ENCODE measurements at regions not wholly inside any gene's neighbourhood (a gene's known extent, or its start where the extent isn't known, plus 50 kb on each side); places are given as distances from the start of the nearest gene placed in this dataset.

DNA sequence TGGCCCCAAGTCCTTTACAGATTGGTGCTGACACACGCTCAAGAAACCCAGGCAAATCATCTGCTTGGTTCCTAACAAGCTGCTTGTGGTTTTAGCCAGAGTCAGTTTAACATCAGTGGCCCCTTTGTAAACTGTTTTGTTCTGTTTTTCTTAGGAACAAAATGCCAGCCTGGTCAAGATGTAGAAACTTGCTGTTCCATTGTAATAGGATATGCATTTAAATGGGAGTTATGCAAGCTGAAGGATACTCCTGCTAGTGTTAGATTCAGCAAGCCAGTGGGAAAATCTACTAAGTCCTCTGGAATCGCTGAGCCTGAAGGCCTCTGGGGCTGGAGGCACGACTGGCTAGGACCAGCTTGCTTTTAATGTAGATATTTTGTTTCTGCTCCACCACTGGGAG is 391.1 kb downstream of the TLE4 start:
- DNase-seq: no peak

DNA sequence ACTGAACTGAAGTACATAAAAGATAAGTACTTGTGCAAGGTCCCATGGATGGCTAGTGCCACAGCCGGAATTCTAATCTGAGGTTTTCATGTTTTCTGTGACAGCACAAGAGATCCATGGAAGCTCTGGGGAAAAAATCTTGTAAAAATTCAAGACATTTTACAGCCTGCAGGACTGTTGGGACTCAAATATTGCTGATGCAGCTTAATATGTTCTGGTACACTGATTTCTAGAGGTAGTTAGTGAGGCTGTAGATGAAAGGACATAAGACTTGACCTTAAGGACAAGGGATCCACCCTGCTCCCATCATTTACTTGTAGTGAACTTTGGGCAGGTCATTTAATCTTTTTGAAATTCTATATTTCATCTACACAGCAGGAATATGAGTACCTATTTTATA is 390.4 kb downstream of the TLE4 start:
- DNase-seq: no peak

DNA sequence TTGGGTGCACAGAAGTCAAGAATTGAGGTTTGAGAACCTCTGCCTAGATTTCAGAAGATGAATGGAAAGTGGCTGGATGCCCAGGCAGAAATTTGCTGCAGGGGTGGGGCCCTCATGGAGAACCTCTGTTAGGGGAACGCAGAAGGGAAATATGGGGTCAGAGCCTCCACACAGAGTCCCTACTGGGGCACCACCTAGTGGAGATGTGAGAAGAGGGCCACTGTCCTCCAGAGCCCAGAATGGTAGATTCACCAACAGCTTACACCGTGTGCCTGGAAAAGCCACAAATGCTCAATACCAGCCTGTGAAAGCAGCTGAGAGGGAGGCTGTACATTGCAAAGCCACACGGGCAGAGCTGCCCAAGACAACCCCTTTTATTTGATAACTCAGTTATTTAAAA is 383.5 kb downstream of the TLE4 start:
- peak; percentile 20 for DNase-seq

DNA sequence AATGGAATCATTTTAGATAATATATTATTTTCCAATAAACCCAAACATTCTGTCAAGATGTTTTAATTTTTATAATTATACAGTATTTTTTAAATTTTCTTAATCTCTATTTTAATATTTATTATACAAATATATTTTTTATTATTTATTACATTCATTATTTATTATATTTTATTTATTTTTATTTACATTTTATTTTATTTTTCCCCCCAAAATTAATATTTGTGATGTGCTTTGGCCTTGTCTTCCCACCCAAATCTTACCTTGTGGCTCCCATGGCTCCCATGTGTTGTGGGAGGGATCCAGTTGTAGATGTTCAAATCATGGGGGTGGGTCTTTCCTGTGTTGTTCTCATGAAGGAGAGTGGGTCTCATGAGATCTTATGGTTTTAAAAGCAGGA is 382.1 kb downstream of the TLE4 start:
- DNase-seq: no peak

DNA sequence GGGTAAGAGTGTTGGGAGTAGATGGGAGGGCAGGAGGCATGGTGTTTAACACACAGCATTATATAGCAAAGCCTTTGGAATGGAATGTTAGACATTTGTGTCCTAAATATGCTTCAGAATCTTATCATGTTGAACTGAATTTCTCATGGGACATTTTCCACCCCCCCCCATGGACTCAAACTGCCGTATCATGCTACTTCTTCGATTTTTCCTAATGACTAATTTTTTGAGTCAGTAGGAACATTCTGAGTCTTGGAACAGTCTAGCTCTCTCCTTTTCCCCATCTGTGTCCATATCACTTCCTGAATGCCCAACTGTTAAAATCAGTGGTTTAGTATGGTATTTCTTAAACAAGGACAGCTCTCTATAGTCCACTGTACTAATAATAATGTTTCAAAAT is 380.6 kb downstream of the TLE4 start:
- DNase-seq: no peak

DNA sequence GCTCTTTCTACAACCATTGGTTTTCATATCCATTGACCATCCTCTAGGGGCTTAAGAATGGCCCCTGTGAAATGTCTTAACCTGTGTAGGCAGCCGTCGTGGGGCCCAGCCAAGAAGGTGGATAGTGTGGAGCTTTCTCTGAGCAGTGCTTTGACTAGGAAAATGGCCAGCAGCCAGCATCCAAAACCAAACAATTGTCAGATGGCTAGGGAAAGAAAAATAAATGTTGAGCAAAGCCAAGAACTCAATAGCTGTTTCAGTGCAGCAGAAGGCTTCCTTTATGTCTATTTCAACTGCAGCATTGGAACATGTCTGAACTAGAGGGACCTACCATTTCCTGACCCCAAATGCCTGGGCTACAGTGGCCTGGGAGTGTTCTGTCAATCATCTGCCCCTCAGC is 374.9 kb downstream of the TLE4 start:
- DNase-seq: no peak

DNA sequence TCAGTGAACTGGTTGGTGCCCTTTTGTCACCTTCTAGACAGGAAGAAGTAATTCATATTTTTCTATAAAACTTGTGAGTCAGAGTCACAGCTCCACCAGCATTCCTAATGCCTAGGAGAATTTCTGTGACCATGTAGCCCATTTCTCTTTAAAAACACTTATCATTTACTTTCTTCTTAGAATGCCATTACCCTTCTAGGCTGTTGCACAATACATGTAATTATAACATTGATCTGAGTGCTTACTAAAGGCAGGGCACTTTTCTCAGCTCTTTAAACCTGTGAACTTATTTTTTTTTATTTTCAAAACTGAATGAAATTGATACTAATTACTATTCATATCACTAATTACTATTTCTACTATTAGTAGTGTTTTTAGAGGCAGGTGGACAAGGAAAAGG is 373.7 kb downstream of the TLE4 start:
- no peak for DNase-seq

DNA sequence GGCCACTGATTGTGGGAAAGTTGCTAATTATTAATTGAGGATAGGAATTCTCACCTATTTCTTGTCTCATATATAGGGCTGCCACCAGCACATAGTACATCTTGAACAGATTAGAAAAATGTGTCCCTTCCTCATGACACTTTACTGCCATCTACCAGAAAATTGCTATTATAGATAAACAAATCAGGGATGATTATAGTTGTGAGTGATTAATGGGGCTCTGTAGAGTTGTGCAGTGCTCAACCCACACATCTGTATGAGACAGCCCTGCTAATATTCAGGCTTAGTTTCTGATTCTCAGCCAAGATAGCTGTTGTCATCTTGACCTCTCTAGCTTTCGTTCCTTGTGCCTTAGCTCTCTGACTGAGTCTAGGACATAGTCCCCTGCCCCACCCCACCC is 373.3 kb downstream of the TLE4 start:
- DNase-seq: no peak

DNA sequence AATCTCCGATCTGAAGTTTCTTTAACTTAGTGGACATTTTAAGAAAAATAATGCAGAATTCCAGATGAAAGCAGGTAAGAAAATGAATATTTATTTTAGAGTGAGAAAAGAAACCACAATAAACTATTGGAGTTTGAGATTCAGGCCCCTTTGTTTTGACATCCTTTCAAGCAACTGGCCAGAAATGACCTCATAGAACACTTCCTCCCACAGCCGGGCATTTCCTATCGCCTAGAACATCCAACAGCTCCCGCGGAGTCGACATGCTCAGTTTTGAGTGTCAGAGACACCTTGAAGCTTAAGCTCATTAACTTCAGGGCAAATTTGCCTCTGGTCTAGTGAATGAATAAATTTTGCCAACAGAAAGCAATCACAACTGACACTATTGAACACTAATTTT is 369.2 kb downstream of the TLE4 start:
- DNase-seq: no peak

DNA sequence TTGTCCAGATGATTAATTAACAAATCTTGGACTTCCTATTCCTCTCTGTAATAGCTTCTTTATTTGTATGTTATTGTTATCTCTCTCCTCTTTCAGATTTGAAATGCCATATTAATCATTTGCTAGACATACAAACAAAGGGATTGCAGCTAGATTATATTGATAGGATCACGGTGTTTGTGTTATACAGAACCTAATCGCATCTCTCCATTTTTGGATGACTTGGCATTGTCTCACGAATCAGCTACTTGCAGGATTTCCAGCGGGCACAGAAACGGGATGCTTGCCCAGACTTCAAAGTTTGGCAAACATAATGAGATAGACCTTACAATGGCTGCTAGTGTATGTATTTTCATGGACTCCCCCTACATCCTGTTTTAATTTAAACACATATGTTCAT is 368.1 kb downstream of the TLE4 start:
- no peak for DNase-seq

DNA sequence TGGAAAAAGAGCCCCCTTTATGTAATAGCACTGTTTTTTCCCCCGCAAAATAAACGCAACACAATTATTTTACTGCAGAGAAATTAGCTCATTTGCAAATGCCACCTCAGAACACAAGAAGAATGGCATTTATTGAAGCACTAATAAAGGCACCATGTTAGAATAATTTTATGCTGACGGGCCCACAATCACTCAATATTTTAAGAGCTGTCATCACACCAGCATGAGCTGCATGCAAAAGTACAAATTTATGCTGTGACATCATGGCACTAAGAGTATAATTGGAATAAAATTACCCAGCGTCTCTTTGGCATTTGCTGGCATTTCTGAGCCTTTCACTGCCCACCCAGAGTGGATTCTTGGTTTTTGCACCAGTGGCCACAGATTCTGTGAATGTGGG is 364.6 kb downstream of the TLE4 start:
- no peak for DNase-seq

DNA sequence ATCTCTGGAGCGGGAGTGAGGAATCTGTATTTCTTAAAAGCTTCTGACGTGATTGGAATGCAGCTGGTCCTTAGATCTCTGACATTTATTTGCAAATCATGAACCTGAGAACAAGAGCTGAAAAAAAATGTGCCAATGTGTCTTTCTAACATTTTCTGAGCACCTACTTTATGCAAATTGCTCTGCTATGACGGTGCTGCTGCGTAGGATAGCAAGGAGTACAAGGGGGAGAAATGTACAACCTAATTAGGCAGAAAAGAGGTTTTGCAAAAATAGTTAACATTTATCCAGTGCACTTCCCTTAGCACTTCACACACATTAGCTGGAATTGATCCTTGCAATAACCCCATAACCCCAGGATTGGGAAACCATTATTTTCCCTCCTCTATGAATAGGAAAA is 357.5 kb downstream of the TLE4 start:
- no peak for DNase-seq

DNA sequence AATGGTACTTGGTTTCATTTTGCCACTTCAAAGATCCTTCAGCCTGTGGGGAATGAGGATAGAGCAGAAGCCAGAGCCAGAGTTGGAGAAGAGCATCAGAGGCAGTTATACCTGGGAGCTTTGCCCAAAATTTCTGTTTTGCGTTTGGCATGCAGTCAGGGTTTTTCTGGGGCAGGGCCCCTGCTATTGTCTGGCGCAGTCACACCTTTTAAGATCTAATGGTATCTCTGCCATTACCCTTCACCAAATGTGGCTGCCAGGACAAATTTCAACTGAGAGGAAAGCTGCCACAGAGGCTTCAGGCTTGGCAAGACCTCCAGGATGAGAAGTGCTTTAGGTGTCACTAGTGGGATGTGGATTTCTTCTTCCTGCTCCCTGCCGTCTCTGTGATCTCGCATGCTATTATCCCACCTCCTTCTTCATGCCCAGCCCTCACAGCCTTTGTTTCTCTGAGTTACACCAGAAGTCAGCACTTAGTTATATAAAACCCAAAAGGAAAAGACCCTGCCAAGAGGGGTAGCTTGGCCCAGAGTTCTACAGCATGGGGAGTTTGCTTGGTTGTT is 357.0 kb downstream of the TLE4 start:
- DNase-seq: no peak

DNA sequence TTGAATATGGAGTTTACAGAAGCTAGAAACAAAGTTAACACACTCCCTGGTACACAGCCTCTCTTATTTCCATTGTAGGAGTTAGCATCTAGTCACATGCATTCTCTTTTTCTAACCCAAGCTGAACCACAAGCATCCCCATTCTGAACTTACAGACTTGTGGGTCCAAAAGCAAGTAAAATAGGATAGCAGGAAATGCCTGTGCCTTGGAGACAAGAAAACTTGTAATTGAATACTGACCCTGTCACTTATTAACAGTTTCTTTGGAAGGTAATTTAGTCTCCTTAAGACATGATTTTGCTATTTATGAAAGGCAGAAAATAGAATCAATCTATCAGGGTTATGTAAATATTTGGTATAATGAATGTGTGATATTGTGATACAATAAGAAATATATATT is 353.6 kb downstream of the TLE4 start:
- DNase-seq: no peak

DNA sequence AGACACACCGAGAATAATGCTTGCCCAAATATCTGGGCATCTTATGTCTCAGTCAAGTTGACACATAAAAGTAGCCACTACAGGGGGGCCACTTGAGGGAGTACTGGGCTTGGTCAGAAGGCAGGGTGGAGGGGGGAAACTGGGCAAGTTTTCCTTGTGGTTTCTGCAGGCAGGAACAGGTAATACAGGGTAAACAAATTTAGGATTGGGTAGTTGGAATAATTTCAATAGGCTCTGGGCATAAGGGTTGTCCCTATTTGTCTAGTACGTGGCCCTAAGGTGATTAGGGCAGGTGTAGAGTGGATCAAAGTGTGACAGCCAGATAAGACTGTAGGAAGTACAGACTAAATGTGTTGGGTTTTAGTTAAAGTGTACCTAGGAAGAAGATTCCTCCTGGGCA is 353.1 kb downstream of the TLE4 start:
- no peak for DNase-seq

DNA sequence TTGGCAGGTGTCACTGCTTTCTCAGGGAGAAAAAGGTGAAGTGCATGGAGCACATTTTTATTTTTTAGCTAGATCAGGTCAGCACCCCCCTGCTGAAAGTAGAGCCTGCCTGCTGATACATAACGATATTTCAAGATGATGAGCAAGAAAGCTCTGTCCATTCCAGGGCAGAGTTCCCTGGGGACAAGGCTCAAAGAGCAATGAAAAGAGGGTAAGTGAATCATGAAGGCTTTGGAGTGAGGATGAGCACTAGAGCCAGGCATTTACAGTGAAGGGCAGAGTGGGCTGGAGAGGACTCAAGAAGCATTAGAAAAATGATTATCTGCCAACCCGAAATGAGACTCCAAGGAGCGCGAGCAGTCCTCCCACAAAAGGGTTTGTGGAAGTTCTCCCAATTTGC is 345.7 kb downstream of the TLE4 start:
- DNase-seq: no peak

DNA sequence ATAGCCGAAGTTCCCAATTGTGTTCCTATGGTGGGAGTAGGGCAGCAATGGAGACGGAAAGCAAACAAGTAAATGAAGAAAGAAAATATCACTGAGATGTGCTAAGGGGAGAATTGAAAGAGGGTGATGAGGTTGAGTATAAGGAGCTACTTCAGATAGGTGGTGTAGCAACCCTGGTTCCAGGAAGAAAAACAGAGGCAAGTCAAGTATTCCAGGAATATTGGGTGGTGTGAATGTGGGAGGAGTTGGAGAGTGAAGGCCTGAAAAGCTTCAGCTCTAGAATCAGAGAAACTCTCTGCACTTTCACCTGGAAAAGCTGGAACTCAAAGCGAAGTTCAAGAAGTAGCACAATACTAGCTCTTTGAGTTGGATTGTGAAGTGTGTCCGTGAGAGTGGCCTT is 342.1 kb downstream of the TLE4 start:
- no peak for DNase-seq

DNA sequence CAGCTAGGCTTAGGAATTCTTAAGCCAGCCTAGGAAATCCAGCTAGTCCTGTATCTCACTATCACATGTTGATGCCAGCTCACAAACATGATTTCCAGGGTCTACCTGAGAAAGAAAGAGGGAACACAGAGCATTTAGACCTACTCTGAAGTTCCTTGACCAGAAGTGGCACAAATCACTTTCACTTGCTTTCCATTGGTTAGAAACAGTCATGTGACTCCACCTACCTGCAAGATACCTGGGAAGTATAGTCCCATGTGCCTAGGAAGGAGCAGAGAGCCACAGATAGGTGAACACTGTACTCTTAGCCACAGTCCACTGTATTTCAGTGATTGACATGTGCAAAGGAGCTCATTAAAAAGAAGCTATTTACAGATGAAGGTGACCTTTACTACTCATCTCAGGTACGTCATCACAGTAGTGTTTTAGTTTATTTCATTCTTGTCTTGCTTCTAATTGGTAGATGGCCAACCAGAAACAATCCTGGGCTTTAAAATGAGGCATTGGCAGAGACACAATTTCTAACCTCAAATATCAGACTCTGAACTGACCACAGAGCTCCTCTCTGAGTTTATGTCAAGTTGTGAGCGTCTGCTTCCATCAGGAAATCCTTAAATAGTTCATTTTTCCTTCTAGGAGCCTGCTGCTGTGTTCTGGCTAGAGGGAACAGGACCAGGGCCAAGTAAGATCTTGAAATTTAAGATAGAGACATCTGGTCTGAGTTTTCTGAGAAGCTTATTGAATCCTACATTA is 340.7 kb downstream of the TLE4 start:
- DNase-seq: no peak

DNA sequence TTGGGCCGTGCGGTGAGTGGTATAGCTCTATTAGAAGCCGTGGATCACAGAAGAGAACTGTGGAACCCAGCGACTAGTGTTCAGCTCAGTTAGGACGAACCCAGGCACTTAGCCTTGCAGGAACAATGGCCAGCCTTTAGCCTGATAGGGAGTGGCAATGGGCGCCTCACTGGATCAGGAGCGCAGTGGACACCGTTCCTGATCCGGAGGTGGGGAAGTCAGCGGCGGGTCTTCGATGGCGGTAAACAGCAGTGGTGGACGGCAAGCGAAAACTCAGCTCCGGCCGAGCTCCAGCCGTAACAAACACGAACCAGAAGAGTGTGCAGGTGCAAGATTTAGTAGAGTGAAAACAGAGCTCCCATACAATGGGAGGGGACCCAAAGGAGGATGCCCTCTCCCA is 340.0 kb downstream of the TLE4 start:
- no peak for DNase-seq

DNA sequence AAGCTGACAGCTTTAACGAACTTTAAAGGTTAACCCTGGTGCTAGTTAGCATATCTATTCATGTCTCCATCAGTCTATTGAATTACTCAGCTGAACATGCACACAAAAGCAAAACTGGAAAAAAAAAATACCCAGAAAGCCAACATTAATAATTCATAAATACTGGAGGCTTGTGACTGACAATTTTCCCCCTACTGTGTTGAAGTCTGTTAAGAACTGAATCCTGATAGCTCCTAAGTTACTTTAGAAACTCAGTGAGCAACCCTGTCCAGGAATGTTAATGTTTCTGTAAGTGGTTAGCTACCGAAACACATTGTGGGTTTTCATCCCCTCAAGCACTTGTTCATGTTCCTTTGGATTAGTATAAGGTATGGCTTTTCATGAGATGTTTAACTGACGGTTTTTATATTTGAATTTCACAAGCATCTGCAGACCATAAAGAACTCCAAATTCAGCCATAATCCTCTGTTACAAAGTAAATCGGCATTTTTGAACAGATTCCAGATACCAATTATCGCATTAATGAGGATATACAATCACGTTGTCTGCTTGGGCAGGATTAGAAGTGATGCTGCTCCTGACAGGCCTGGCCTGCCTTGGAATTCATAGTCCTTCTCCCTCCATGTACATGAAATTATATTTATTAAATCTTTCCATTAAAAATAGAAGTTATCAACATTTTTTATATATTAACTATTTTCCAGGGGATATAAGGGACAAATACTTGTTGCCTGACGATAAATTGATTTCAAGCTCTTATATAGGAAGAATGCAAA is 331.2 kb downstream of the TLE4 start:
- DNase-seq: no peak

DNA sequence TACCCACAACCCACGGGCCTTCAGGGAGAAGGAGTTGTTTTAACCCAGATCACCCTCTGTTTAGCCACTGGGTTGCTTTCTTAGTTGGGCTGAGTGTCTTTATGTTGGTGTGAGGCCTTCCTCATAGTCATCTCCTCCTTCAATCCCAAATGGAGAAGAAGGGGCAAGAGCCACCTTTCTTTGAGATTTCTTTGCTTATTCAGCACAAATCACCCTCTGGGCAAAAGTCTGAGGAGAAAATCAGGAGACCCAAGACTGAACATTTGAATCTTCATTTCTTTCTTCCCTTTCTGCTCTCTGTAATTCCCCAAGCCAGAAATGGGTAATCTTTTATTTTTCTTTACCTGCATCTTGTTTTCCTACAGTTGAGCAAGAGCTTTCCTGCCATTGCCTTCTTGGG is 329.0 kb downstream of the TLE4 start:
- no peak for DNase-seq

DNA sequence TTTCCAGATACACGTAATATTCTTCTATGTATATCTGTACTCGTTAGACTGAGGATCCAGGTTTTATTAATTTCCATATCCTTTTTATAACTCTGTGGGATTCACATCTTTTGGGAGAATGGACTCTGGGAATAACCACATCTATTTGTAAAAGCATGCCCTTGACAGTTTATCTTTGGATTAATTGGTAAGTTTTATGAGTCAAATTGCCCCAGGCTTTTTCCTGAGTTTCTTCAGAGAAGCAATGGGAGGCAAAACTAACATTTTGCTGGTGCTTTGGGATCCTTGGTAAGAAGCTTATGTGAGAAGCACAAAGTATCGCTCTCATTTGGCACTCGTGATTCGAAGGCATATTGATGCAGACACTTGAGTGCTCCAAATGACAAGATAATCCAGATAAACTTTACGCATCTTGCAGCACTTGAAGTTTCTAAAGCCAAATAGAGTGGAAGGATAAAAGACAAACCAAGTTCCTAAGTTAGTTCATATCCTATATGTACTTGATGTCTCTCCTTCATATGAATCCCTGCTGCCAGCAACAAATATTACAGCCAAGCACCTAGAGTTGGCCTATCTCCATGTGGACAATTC is 324.7 kb downstream of the TLE4 start:
- no peak for DNase-seq

DNA sequence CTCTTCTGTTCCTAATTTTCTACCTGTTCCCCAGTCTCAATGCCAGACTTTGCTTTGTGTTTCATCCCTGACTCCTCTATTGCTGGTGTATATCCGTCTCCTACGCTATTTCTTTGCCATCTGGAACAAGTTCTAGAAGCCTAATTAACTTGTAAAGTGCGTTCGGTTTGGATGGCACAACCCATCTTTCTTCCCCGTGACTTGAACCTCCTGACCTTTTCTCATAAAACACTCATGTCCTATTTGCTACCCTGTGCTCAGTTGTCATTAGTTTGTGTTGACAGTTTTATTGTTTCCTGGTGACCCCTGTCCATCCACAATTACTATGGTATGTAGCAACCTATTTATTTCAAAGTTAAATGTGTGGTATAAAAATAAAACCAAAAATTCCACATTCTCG is 323.5 kb downstream of the TLE4 start:
- DNase-seq: no peak

DNA sequence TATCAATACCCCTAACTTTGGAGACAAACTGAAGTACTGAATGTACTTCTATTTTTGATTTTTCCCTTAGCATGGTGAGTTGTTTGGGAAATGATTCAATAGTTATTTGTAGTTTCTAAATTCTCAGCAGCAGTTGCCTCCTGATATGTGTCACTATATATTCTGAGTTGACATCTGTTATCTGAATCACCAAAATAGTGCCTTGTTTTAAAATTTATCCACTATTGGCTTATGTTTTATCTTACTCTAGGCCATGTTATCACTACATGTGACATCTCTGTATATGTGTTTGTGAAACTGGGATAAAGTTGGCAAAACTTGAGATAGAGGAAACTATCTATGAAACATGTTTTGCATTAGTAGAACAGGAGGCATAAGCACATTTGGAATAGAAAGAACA is 317.6 kb downstream of the TLE4 start:
- no peak for DNase-seq

Measured in activated CD4-positive, alpha-beta T cell treated with anti-CD3 and anti-CD28 coated beads for 48 hours (primary cell).